GM13976 (cell line): ENCODE measurements at regions not wholly inside any gene's neighbourhood (a gene's known extent, or its start where the extent isn't known, plus 50 kb on each side); places are given as distances from the start of the nearest gene placed in this dataset.

Experiments used
- DNase-seq: peaks from one replicate; pipeline ENCODE4 v3.0.0; 2012; ENCODE audit warnings: low spot score
- CTCF ChIP-seq: IDR thresholded peaks from 2 replicates; pipeline ENCODE4 v1.5.1; 2012; ENCODE audit warnings: borderline replicate concordance, mild to moderate bottlenecking; ENCODE audit not compliant: insufficient read depth; ENCODE audit errors: extremely low read depth, missing control alignments, control extremely low read depth
- in situ Hi-C: fragments of 300-500 bp; cut with MboI; formaldehyde crosslinking; loops from one replicate; pipeline ENCODE4 v1.12.0; 2022; ENCODE audit warnings: low sequenced_read_pairs, mixed read lengths, inconsistent platforms; ENCODE audit not compliant: unreplicated experiment

GRCh38 chr7:91443862-91444261 lies 179.6 kb downstream of the FZD1 start:
- no peak for TF ChIP-seq CTCF
- in situ Hi-C loops = no loop called here
- no peak for DNase-seq

- no peak for DNase-seq
- no peak for TF ChIP-seq CTCF
- in situ Hi-C loops = no loop called here
Measured at GRCh38 chr7:91446819-91447218, 182.6 kb downstream of the FZD1 start.

GRCh38 chr7:91455411-91455810 lies 191.2 kb downstream of the FZD1 start:
- in situ Hi-C loops = no loop called here
- no peak for TF ChIP-seq CTCF
- DNase-seq = no peak

GRCh38 chr7:91457208-91457607 lies 193.0 kb downstream of the FZD1 start:
- in situ Hi-C loops = no loop called here
- DNase-seq = no peak
- no peak for TF ChIP-seq CTCF

- TF ChIP-seq CTCF = no peak
- DNase-seq = no peak
Measured at GRCh38 chr7:91459539-91459938, 195.3 kb downstream of the FZD1 start.

GRCh38 chr7:91462316-91462715 lies 198.1 kb downstream of the FZD1 start:
- in situ Hi-C loops = no loop called here
- no peak for DNase-seq

More at GRCh38 chr7:91459539-91459938, 195.3 kb downstream of the FZD1 start:
- in situ Hi-C loops = no loop called here

More at GRCh38 chr7:91462316-91462715, 198.1 kb downstream of the FZD1 start:
- TF ChIP-seq CTCF = no peak
